Frontal cortex (tissue), 3 donors: ENCODE measurements at regions not wholly inside any gene's neighbourhood (a gene's known extent, or its start where the extent isn't known, plus 50 kb on each side); places are given as distances from the start of the nearest gene placed in this dataset.
"Not testable (repeated sequence)": the region's sequence is repeated elsewhere in the genome, so short reads cannot be mapped to it uniquely, and the experiment has no call there.

Experiments used
- DNase-seq, 2 donors: peaks; one replicate each; pipeline ENCODE4 v3.0.0; 2012; ENCODE audit warnings: low spot score in 2 of 2
- FAIRE-seq: peaks from 2 replicates; lab custom pipeline; 2012; peaks lifted over from hg19 to GRCh38; lab: Jason Lieb, UNC
- donor health status: control.
- donor health status: control.
- donor health status: control.

GRCh38 chr7:145183069-145183468 is 347.2 kb upstream of the TPK1 start:
- FAIRE-seq (no peak), DNase-seq (no peak)

GRCh38 chr7:145175366-145175765 is 339.5 kb upstream of the TPK1 start:
- DNase-seq (no peak), FAIRE-seq (no peak)

- FAIRE-seq (no peak), DNase-seq (no peak)
Observed at GRCh38 chr7:145169908-145170307, 334.1 kb upstream of the TPK1 start.

- DNase-seq (no peak), FAIRE-seq (no peak)
Observed at GRCh38 chr7:145168879-145169278, 333.0 kb upstream of the TPK1 start.

GRCh38 chr7:145168427-145168826 is 332.6 kb upstream of the TPK1 start:
- FAIRE-seq (no peak), DNase-seq (no peak)

GRCh38 chr7:145156834-145157233 is 321.0 kb upstream of the TPK1 start:
- DNase-seq (no peak), FAIRE-seq (no peak)

GRCh38 chr7:145152589-145152988 is 316.7 kb upstream of the TPK1 start:
- FAIRE-seq (no peak), DNase-seq (no peak)

GRCh38 chr7:145151676-145152075 is 315.8 kb upstream of the TPK1 start:
- DNase-seq, result no peak
- no peak for FAIRE-seq

GRCh38 chr7:145147865-145148264 is 312.0 kb upstream of the TPK1 start:
- FAIRE-seq (no peak), DNase-seq (no peak)

- no peak for FAIRE-seq
- DNase-seq, result no peak
Observed at GRCh38 chr7:145143685-145144084, 307.8 kb upstream of the TPK1 start.

GRCh38 chr7:145134377-145134776 is 298.5 kb upstream of the TPK1 start:
- DNase-seq, result no peak
- FAIRE-seq, result no peak

- FAIRE-seq (no peak), DNase-seq (no peak)
Observed at GRCh38 chr7:145123502-145123901, 287.6 kb upstream of the TPK1 start.

- FAIRE-seq (no peak), DNase-seq (no peak)
Observed at GRCh38 chr7:145106001-145106400, 270.1 kb upstream of the TPK1 start.

- DNase-seq (no peak), FAIRE-seq (no peak)
Observed at GRCh38 chr7:145105561-145105960, 269.7 kb upstream of the TPK1 start.

GRCh38 chr7:145104400-145104799 is 268.5 kb upstream of the TPK1 start:
- FAIRE-seq, result peak; percentile 47

GRCh38 chr7:145102199-145102598 is 266.3 kb upstream of the TPK1 start:
- not testable (repeated sequence) for FAIRE-seq, DNase-seq

More at GRCh38 chr7:145104400-145104799, 268.5 kb upstream of the TPK1 start:
- no peak for DNase-seq

- DNase-seq (no peak), FAIRE-seq (no peak)
Observed at GRCh38 chr7:145092766-145093165, 256.9 kb upstream of the TPK1 start.

- DNase-seq (no peak), FAIRE-seq (no peak)
Observed at GRCh38 chr7:145088111-145088745, 252.4 kb upstream of the TPK1 start.

- no peak for DNase-seq
Observed at GRCh38 chr7:145082366-145083161, 246.7 kb upstream of the TPK1 start.

GRCh38 chr7:145065473-145065872 is 229.6 kb upstream of the TPK1 start:
- FAIRE-seq (no peak), DNase-seq (no peak)

More at GRCh38 chr7:145082366-145083161, 246.7 kb upstream of the TPK1 start:
- no peak for FAIRE-seq

GRCh38 chr7:145064114-145064513 is 228.3 kb upstream of the TPK1 start:
- no peak for FAIRE-seq
- no peak for DNase-seq
